ENCODE measurements at regions not wholly inside any gene's neighbourhood (a gene's known extent, or its start where the extent isn't known, plus 50 kb on each side); places are given as distances from the start of the nearest gene placed in this dataset.
A peak's percentile ranks its signal among the peaks of the same experiment; 100 is the strongest.

DNA sequence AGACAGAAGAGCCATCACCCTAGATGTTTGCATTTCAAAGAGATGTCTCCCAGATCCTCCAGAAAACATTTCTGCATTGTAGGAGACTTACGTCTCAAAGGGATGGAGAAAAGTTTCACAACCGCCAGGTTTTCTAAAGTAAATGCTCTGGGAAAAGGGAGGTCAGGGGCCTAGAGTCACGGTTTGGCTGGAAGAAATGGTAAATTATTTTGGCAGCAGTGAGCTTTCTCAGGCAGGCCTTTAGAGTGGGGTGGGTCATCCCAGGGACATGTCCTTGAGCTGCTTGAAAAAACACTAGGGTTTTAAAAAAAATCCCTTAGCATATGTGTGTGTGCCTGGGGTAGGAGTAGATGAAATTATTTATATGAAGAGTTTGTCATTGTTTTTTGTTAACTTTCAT, 728.8 kb downstream of the TYW1 start:
- no peaks in the 10 kb centered on the region for H3K36me3 ChIP-seq
- TF ChIP-seq, protein P1, sequence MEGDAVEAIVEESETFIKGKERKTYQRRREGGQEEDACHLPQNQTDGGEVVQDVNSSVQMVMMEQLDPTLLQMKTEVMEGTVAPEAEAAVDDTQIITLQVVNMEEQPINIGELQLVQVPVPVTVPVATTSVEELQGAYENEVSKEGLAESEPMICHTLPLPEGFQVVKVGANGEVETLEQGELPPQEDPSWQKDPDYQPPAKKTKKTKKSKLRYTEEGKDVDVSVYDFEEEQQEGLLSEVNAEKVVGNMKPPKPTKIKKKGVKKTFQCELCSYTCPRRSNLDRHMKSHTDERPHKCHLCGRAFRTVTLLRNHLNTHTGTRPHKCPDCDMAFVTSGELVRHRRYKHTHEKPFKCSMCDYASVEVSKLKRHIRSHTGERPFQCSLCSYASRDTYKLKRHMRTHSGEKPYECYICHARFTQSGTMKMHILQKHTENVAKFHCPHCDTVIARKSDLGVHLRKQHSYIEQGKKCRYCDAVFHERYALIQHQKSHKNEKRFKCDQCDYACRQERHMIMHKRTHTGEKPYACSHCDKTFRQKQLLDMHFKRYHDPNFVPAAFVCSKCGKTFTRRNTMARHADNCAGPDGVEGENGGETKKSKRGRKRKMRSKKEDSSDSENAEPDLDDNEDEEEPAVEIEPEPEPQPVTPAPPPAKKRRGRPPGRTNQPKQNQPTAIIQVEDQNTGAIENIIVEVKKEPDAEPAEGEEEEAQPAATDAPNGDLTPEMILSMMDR (IDR thresholded peaks at IDR 0.05) = no peak
- DNase-seq (ENCODE audit: low spot score) = no peak
- no peak overlapping the region for H3K4me3 ChIP-seq
- H3K27ac ChIP-seq = no peak overlapping the region
- no peaks in the 10 kb centered on the region for H3K27me3 ChIP-seq
- no peaks in the 10 kb centered on the region for H3K4me1 ChIP-seq
- H3K9me3 ChIP-seq = no peaks in the 10 kb centered on the region

DNA sequence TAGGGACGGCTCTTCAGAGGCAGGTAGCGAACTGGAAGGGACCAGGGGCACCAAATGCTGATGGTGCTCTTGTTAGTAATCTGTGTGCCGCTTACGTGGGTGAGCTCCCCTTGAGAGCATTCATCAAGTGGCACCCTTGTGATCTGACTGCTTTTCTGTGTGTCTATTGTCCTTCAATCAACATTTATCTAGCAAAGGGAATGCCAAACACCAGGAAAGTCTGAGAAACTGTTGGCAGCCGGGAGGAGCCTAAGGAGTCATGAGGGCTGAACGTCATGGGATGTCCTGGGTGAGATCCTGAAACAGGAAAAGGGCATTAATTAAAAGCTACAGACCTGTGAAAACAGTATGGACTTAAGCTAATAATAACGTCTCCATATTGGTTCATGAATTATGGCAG, 733.1 kb downstream of the TYW1 start:
- Histone ChIP-seq H3K4me3 (no peak overlapping the region), H3K4me1 (no peaks in the 10 kb centered on the region), H3K27me3 (no peaks in the 10 kb centered on the region), H3K27ac (no peak overlapping the region), H3K36me3 (no peaks in the 10 kb centered on the region), H3K9me3 (no peaks in the 10 kb centered on the region)
- DNase-seq (ENCODE audit: low spot score) = no peak
- TF ChIP-seq, protein P1 (IDR thresholded peaks at IDR 0.05) = no peak

DNA sequence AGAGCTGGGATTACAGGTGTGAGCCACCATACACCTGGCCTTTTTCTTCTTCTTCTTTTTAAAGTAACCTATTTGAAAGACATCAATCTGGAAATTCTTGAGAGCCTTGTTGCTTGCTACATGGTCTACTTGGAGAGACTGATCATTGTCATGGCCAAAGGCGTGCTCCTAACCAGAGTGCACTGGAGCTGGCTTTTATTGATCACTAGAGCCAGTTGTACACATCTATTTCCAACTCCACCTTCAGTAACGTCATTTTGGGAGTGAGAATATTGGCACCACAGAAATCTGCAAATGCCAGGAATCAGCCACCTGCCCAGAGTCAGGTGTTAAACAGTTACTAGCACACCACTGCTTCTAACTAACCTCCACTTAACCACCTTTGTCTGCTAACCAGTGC, 735.1 kb downstream of the TYW1 start:
- Histone ChIP-seq H3K9me3 (no peaks in the 10 kb centered on the region), H3K36me3 (no peaks in the 10 kb centered on the region), H3K27me3 (no peaks in the 10 kb centered on the region), H3K27ac (no peak overlapping the region), H3K4me3 (no peak overlapping the region), H3K4me1 (no peaks in the 10 kb centered on the region)
- no peak for DNase-seq (ENCODE audit: low spot score)
- TF ChIP-seq, protein P1 (IDR thresholded peaks at IDR 0.05) = no peak

DNA sequence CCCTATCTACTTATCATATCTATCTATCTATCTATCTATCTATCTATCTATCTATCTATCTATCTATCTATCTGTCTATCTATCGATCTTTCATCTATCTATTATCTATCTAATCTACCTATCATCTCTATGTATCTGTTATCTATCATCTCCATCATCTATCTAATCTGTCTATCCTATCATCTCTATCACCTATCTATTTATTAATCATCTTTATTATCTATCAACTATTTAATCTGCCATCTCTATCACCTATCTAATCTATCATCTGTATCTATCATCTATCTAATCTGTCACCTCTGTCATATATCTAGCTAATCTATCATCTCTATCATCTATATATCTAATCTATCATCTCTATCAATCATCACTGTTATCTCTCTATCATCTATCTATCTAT, 736.3 kb downstream of the TYW1 start:
- Histone ChIP-seq H3K27ac (no peak overlapping the region), H3K9me3 (no peaks in the 10 kb centered on the region), H3K36me3 (no peaks in the 10 kb centered on the region), H3K27me3 (no peaks in the 10 kb centered on the region), H3K4me3 (no peak overlapping the region), H3K4me1 (no peaks in the 10 kb centered on the region)
- DNase-seq (ENCODE audit: low spot score) = no peak
- TF ChIP-seq, protein P1 (IDR thresholded peaks at IDR 0.05) = no peak

DNA sequence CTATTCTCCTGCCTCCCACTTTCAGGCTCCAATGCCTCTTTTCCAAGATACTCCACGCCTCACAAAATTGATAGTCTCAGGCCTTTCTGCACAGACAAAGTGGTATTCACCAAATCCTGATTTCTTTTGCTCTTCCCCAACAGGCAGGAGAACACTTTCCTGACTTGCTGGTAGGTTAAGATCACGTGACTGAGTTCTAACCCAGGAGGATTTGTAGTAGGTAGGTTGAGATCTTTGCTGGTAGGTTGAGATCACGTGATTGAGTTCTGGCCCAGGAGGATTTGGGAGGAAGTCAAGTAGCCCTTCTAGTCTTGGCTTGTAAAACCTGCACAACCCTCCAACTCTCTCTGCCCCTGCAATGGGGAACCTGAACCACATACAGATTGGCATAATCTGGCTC, 741.5 kb downstream of the TYW1 start:
- H3K4me3 ChIP-seq = no peak overlapping the region

DNA sequence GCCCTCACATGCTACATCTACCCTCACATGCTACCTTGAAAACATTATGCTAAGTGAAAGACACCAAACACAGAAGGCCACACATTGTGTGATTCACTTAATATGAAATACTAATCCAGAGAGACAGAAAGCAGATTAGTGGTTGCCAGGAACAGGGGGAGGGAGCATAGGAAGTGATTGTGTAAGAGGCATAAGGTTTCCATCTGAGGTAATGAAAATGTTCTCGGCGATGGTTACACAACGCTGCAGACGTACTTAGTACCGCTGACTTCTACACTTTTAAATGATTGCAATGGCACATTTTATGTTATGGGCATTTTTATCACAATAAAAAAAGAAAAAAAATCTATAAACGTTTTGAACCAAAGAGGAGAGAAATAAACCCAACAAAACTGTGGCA, 742.3 kb downstream of the TYW1 start:
- Histone ChIP-seq H3K27ac (no peak overlapping the region), H3K36me3 (no peaks in the 10 kb centered on the region), H3K27me3 (no peaks in the 10 kb centered on the region), H3K4me1 (no peaks in the 10 kb centered on the region), H3K4me3 (no peak overlapping the region), H3K9me3 (no peaks in the 10 kb centered on the region)
- TF ChIP-seq, protein P1 (IDR thresholded peaks at IDR 0.05) = no peak
- peak; percentile 59 for DNase-seq (ENCODE audit: low spot score)

More for the DNA sequence above, 741.5 kb downstream of the TYW1 start:
- DNase-seq (ENCODE audit: low spot score) = no peak
- H3K4me1 ChIP-seq = no peaks in the 10 kb centered on the region
- no peak overlapping the region for H3K27ac ChIP-seq
- no peaks in the 10 kb centered on the region for H3K36me3 ChIP-seq
- TF ChIP-seq, protein P1 (IDR thresholded peaks at IDR 0.05) = no peak
- H3K27me3 ChIP-seq = no peaks in the 10 kb centered on the region
- no peaks in the 10 kb centered on the region for H3K9me3 ChIP-seq
